NCI-H2196 treated with DMSO at 0.1 percent for 48 hours (cell line): ENCODE measurements at regions not wholly inside any gene's neighbourhood (a gene's known extent, or its start where the extent isn't known, plus 50 kb on each side); places are given as distances from the start of the nearest gene placed in this dataset.

Experiments used
- DNase-seq: peaks from one replicate; lab custom pipeline; 2025; ENCODE audit not compliant: unreplicated experiment; lab: John Stamatoyannopoulos, UW

DNA sequence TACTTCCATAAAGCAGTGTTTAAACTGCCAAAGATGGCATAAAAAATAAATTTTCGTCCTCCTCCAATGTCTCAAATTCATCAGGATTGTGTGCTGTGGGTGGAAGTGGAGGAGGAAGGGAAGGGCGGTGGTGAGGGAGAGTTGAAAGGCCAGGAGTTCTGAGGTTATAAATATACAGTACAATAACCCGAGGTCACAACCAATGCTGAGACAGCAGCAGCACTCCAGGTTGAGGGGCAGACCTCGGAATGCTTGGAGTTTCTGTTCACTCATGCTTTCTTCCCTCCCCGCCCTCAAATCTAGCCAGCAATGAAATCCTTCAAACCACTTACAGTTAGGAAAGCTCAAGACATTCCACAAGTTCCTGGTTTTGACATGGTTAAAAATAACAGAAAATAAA lies 134.0 kb upstream of the SMAD1 start:
- no peak for DNase-seq

DNA sequence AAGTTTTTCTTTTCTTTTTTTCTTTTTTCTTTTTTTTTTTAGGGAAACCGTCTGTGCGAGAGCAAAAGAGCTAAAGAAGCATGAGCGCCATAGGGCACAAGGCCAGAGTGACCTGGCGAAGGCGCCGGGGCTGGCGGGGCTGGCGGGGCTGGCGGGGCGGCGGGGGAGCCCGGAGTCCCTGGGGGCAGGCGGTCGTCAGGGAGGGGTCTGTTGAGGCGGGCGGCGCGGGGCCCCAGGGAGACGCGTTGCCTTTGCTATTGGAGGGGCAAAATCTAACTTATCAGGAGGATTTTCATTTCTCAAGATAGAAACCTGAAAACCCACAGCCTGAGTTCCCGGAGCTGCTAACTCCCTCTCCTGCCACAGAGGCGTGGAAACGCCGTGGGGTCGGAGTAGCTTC lies 135.6 kb upstream of the SMAD1 start:
- DNase-seq = no peak

DNA sequence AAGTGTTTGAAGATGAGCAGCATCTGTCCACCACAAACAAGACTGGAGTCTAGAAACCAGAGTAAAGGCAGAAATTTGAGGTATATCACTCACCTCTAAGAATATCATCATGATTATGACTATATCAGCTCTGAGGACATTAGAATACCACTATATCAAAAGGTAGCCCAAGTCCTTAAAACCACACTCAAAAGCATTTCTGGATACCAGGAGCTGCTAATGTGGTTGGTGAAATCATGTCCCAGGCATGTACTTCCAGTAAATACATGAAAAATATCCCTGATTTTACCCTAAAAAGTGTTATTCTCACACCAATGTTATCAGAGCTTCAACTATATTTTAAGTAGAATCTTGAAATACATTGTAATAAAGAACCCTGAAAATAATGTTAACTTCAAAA lies 136.3 kb upstream of the SMAD1 start:
- no peak for DNase-seq

DNA sequence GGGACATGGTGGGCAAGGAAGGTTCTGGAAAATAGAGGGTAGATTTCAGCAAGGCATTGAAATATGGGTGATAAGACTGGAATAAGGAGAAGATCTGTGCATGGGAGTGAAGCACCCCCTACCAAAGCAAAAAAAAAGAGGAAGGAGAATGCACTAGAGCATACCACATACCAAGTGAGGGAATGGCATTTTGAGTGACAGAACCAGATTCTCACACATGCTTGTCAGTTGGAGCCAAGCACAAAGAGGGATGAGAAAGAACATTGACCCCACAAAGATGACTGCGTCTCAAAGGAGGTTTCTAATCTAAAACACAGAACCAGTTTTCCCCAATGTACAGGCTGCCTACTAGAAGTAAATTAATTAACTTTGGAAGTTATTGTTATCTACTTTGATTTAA lies 140.3 kb upstream of the SMAD1 start:
- DNase-seq = no peak

DNA sequence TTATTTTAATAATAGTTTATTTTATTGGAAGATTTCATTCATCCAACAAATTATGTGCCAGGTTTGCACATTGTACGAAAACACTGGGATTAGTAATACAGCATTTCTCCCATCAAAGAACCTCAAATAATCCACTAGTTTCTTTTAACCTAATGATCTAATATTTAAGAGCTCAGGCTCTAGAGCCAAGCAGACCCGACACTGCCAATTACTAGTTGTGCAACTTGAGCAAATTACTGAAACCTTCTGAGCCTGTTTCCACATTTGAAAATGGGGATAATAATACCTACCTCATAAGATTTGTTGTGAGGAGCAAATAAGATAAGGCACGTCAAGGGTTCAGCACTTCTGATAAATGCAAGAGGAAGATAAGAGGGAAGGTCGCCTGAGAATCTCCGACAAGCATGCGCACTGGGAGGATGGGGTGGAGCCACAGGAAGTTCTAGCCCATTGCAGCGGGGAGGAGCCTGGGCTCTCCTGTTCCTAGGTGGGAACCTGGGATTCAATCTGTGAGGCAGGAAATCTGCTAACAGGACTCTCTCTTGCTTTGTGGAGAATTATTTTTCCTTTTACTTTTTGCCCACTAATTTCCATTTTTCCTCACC lies 141.5 kb upstream of the SMAD1 start:
- DNase-seq = no peak

DNA sequence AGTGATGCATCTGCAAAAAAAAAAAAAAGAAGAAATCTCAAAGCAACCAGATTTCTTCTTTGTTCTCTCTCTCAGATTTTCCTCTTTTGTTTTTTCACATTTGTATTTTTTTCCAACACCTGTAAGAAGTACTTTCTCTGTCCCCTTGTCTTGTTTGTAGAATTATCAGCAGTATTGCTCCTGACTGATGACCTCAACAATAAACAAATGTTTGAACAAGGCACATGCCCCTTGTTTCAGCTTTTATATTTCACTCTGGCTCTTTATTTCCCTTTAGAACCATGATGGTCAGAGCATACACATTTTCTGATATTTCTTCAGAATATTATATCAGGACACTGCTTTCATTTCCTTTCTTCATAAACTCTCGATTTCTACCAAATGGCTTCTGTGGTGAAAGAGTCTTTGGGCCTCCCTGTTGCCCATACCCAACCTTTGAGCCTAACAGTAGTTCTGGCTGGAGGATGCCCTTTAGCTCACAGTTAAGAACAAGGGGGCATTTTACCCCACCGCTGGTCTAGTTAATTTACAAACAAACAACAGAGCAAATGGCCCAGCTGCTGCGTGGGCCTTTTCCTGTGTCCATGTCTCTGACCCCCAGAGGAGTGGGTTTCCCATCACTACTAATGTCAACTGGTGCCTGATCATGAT lies 142.5 kb upstream of the SMAD1 start:
- DNase-seq = no peak

DNA sequence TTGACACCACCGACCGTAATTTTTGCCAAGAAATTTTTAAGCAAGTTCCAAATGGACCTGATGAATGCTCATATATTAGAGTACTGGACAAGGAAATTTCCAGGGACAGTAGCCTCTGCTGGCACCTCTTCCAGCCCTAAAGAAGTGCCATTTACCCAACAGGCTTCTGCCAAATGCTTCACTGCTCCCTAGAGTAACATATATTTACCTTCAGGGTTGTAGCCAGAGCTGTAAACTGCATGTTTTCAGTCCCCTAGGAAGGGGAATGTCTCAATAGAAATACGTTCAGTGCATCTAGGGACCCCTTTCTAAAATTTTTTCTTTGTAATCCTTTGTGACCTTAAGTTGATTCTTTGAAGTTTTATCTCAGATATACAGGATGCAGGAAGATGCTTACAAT lies 143.1 kb upstream of the SMAD1 start:
- DNase-seq = no peak

DNA sequence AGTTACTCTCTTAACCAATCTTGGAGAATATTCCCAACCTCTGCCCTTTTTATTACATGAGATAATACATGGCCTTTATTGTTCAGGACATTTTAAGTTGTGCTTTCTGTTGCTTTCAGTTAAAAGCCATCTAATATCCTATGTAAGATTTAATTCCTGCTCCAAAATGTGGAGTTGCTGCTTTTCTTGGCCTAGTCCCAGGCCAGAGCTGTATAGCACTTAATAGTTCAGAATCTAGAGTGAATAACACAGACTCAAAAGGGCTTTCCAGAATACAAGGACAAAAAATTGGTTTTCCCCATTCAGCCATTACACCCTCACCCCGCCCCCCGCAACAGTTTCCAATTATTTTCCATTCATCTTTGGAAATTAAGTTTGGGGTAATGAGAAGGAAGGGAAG lies 144.3 kb upstream of the SMAD1 start:
- DNase-seq = no peak

DNA sequence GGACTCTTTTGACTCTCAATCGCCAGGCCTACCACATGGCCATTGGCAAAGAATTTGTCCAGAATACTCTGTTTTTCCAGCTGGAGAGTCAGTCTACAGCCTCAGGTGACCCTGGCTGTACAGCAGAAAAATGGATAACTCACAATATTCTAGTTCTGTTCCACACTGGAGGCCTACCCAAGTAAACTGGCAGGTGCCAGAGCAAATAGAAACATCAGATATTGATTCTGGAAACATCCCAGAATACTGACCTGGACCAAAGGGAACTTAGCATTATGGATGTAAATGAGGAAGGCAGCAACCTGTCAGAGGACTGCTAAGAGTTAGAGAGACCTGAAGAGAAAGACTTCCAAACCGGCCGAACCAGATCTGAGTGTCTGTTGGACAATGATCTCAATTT lies 147.9 kb upstream of the SMAD1 start:
- no peak for DNase-seq

DNA sequence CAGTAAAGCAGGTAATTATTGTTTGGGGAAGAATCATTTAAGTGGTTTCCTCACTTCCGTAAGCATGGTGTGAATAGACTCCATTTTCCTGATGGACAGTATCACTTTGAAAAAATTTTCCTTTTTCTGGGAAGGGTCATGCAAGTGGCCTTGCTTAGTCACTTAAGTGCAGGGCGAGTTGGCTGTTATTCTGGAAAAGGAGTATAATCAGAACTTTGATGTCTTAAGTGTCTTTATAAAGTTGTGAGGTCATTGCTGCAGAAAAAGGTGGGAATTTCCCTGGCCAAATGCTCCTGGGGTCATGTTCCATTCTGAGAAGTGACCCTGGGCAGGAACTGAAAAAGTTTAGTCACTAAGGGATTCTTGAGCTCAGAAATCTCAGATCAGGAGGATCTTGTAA lies 146.1 kb upstream of the OTUD4 start:
- DNase-seq = no peak

DNA sequence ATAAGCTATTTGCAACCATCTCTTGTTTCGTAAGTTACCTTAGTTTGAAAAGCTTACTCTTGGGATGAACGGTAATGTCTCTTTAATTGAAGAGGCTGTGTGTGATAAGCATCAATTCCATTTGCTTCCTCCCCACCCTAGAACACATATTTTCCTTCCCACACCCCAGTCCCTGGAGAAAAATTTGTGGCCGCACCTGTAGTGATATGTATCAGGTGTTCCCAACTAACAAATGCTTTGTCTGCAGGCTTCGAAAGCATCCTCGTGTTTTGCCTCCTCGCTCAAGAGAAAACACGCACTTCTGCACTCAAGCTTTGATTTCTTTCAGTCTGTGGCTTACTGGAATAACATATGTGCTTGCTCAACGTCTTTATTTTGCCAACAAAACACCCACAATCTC lies 143.8 kb upstream of the OTUD4 start:
- no peak for DNase-seq

DNA sequence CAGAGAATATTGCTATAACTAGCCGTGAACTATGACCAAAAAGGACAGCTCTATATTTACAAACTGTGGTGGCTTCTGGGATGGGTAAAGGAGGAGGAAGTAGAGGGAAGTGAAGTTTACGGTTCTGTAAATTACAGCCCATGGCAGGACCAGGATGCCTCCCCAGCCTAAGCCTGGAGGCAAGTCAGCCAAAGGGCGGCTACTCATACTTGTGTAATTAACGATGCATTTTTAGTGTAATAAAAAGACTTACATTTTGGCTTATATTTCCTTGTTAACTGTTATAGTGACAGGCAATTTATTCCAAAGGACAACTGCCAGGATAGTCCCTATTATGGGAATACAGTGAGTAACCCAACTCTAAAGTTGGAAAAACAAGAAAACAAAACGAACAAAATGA lies 139.9 kb upstream of the OTUD4 start:
- no peak for DNase-seq

DNA sequence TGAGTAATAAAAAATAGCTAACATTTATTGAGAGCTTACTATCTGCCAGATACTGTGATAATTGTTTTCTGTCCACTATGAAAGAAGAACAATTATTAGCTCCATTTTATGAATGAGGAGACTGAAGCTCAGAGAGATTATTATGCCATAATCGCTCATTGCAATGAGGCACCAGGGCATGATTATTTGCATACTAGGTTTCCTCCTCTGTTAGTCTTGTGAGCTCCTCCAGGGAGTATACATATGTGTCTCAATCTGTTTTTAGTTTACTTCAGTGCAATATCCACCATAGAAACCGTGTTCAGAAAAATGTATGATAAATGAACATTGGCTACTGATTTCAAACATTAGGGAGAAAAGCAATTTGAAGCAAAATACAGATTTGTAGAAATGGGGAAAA lies 139.4 kb upstream of the OTUD4 start:
- no peak for DNase-seq

DNA sequence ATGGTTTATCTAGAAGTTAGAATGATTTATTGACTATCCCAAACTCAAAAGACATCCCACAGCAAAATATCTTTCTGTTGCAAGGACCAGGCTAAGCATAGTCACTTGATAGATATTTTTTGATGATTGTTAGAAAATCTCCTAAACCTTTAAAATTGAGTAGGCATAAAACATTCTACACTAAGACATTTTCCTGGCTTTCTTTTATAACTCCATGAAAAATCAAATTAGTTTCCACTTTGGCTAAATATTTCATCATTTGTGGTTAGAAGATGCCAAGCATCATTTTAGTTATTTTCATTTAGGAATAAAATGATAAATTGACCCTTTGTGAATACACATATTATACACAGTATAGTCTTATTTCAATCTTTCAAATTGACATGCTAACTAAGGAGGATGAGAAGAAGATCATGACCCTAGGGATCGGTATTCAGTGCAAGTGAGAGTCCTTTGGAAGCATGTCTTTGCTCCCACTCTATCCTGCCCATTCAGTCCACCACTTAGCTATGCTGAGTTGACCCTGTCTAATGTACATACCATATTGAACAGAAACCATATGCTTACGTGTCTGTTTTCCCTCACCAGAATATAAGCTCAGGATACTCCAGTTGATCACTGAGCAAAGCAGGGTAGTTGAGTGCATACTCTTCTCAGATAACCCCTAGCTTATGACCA lies 136.6 kb upstream of the OTUD4 start:
- no peak for DNase-seq

DNA sequence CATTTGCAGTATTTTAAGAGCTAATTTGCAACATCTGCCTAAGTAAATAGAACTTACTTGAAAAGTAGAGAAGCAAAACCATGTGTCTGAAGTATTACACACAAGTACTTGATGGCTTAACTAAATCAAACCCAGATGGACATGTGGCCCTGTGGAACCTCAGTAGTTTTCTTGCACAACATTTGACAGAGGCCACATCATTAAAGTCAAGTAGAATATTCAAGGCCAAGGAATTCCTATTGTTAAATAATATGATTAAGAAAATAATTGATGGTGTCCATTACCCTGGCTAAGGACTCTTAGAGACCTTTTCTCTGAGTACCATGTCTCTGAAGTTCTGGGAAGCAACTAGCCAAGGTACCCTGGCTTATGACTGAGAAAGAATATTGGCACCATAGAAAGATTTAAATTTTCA lies 135.4 kb upstream of the OTUD4 start:
- no peak for DNase-seq

DNA sequence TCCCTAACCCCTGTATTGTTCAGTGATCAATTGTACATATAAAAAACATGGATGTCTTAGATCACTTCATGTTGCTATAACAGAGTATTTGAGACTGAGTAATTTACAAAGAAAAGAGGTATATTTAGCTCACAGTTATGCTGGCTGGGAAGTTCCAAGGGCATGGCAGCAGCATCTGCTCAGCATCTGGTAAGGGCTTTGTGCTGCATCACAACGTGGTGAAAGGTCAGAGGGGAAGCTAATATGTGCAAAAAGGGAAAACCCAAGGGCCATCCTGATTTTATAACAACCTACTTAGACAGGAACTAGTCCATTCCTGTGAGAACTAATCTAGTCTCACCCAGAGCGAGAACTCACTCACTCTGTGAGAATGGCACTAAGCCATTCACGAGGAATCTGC lies 128.2 kb upstream of the OTUD4 start:
- no peak for DNase-seq

DNA sequence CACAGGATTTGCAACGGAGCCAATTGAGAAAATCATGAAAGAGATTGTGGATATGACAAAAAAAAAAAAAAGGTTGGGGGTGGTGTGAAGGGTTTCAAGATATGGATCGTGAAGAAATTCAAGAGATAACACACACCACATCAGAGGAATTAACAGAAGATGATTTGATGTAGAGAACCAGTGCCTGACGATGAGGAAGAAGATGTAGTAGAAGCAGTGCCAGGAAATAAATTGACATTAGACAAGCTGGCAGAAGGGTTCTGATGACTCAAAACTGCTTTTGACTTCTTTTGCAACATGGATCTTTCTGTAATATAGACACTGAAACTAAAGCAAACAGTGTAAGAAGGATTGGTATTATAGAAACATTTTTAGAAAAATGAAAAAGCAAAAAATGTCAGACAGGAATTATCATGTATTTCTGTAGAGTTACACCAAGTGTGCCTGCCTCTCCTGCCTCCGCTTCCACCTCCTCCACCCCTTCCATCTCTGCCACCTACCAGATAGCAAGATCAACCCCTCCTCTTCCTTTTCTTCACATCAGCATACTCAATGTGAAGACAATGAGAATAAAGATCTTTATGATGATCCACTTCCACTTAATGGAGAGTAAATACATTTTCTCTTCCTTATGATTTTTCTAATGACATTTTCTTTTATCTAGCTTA lies 127.5 kb upstream of the OTUD4 start:
- DNase-seq = no peak

DNA sequence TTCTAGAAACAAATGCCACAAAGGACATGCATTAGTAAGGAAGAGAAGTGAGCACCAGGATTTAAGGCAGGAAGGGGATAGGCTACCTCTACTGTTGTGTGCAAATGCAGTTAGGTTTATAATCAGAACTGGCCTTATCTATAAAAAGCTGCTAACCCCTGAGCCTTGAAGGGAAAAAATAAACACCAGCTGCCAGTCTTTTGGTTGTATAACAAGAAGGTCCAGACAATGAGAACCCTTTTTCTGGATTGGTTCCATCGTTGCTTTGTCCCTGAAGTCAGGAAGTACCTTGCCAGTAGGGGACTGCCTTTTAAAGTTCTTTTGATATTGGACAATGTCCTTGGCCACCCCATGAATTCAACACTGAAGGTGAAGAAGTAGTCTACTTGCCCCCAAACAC lies 126.7 kb upstream of the OTUD4 start:
- DNase-seq = no peak

DNA sequence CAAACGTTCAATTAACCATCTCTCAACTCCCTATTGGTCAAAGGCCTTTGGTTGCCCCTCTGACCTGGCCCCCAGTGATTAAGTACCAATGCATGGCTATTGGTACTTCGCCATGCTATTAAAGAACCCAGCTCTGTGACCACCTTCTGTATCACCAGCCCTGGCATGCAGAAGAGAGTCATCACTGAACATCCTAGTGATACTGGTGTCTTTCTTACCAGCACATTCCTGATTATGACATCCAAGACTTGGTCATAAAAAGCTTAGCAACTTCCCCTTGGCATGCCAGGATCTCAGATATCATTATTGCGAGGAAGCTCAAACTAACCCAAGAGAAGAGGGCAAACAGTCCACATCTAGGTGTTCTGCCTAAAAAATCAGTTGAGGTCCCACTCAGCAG lies 122.3 kb upstream of the OTUD4 start:
- DNase-seq = no peak

DNA sequence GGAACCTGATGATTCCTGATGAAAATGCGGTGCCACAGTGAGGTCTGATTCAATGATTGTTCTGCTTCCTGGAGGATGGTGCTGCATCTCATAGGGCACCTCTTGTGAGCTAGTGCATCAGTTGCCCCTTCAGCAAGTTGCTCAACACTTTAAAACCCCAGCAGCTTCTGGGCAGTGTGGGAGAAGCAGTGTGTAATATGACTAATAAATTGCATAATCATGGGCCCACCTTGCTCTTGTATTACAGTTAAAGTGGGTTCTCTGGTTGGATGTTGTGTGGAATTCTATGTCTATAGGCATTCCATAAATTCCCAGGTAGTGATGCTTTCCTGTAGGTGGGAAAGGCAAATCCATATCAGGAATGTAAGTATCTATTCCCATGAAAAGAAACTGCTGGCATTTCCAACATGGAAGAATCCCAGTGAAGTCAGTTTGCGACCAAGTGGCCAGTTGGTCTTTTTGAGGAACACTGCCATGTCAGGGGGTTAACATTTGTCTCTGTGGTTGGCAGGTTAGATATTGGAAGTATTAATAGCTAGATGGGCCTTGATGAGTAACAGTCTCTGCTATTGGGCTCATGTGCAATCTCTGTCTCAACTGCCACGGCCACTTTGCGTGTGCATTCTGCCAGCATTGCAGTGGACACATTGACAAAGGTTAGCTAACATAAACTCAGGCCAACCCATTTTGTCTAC lies 121.1 kb upstream of the OTUD4 start:
- no peak for DNase-seq

DNA sequence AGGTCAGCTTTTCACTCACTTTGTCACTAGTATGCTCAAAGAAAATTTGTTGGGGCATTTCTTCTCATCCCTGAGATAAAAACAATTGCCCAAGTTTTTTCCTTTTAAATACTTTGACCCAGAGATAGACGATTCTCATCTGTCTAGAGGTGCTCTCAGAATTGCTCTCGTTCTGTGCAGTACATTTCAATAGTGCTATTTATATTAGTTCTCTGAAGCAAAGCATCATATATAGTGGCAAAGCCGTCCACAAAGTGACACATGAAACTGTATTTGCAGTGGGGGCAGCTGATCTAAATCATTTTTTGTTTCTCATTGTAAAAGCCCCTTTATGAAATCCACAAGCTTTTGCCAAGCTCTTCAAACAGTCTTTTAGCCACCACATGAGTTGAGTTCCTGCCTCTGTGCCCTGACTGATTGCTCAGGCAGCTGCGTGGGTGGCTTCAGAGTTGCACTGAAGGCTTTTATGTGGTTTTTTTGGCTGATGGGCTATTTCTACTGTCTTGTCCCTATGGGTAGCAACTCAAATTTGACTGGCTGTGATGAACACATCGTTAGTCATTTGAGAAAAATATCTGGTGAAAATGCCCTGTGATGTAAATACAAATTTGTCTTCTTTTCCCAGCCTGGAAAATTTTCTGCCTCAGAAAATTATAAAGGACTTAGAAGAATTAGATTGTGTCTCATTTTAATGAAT lies 119.1 kb upstream of the OTUD4 start:
- DNase-seq = no peak
